ENCODE measurements at regions not wholly inside any gene's neighbourhood (a gene's known extent, or its start where the extent isn't known, plus 50 kb on each side); places are given as distances from the start of the nearest gene placed in this dataset.

DNA sequence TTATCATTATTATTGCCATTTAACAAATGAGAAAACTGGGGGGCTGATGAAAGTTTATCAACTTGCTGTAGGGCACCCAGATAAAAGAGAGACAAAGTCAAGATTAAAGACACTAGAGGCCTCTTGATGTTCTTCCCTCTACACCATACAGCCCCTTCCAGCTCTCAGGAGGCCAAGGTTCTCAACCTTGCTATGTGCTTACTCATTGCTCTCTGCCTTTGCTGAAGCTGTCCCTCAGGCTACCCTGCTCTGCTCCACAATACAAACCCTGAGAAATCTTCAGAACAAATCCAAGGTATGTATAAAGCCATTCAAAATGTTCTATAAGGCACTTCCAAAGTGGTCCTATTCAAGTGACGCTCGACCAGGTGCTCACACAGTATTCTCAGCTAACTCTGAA is 329.9 kb upstream of the TNP1 start:
- ATAC-seq (ENCODE audit: low FRiP score in 2 of 2), result no peak
- Histone ChIP-seq H3K4me1 (no peaks in the 10 kb centered on the region), H3K36me3 (no peaks in the 10 kb centered on the region), H3K4me3 (no peak overlapping the region), H3K27ac (no peak overlapping the region), H3K9me3 (no peaks in the 10 kb centered on the region), H3K27me3 (no peaks in the 10 kb centered on the region)
- 92 to 93% methylated on average over 2 of the region's 2 CpGs for WGBS, 2 donors
- no peak for TF ChIP-seq POLR2AphosphoS5 (IDR thresholded peaks at IDR 0.05)
- TF ChIP-seq POLR2A (IDR thresholded peaks at IDR 0.05), result no peak
- TF ChIP-seq, protein P1, sequence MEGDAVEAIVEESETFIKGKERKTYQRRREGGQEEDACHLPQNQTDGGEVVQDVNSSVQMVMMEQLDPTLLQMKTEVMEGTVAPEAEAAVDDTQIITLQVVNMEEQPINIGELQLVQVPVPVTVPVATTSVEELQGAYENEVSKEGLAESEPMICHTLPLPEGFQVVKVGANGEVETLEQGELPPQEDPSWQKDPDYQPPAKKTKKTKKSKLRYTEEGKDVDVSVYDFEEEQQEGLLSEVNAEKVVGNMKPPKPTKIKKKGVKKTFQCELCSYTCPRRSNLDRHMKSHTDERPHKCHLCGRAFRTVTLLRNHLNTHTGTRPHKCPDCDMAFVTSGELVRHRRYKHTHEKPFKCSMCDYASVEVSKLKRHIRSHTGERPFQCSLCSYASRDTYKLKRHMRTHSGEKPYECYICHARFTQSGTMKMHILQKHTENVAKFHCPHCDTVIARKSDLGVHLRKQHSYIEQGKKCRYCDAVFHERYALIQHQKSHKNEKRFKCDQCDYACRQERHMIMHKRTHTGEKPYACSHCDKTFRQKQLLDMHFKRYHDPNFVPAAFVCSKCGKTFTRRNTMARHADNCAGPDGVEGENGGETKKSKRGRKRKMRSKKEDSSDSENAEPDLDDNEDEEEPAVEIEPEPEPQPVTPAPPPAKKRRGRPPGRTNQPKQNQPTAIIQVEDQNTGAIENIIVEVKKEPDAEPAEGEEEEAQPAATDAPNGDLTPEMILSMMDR (IDR thresholded peaks at IDR 0.05), result no peak
- TF ChIP-seq EP300 (IDR thresholded peaks at IDR 0.05), result no peak
- no peak for DNase-seq

DNA sequence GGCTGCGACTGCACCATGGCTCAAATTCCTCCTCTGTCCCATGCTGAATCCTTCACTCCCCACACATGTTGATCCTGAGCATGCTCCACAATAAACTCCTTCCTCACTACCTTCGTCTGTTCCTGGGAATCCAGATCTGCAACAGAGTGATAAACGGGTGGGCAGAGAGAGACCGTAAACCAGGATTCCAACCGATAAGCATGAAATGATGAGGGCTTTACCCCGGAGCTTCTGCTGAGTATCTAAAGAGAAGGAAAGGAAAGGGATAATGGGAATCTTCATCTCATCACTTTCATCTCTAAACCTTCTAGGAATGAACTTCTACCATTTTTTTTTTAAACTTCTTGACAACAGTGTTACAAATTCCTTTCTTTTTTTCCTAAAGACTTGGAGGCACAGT is 329.3 kb upstream of the TNP1 start:
- WGBS, 2 donors, result 92 to 94% methylated on average over 6 of the region's 6 CpGs
- no peaks in the 10 kb centered on the region for H3K36me3 ChIP-seq
- no peak overlapping the region for H3K4me3 ChIP-seq
- no peak overlapping the region for H3K27ac ChIP-seq
- H3K27me3 ChIP-seq, result no peaks in the 10 kb centered on the region
- TF ChIP-seq EP300 (IDR thresholded peaks at IDR 0.05), result no peak
- TF ChIP-seq POLR2A (IDR thresholded peaks at IDR 0.05), result no peak
- TF ChIP-seq POLR2AphosphoS5 (IDR thresholded peaks at IDR 0.05), result no peak
- TF ChIP-seq, protein P1 (IDR thresholded peaks at IDR 0.05), result no peak
- ATAC-seq (ENCODE audit: low FRiP score in 2 of 2), result no peak
- H3K9me3 ChIP-seq, result no peaks in the 10 kb centered on the region
- no peak for DNase-seq
- no peaks in the 10 kb centered on the region for H3K4me1 ChIP-seq

DNA sequence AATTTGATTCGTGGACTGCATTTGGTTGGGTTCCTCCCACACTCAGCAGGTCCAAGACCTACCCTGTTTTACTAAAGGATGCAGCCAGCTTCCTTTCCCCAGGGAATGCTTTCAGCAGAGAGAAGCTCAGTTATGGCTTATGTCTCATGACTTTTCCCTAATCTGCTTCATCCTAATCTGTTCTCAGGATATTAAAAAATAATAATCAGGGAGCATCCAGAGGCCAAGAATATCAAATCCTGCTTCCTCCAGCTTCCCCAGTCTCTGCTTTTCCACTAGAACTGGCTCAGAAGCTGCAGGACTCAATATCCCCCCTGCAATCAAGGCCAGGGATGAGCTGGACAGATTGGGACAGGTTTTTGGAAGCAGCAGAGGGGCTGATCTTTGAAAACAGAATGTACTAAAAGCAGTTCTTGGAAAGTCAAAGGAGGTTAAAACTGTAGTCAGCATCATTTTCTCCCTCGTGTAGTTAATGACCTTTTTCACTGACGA is 326.9 kb upstream of the TNP1 start:
- DNase-seq (no peak), ATAC-seq (ENCODE audit: low FRiP score in 2 of 2) (peak in 1 of 2 donors; percentile 78)
- Histone ChIP-seq H3K36me3 (no peaks in the 10 kb centered on the region), H3K27ac (no peak overlapping the region), H3K4me3 (no peak overlapping the region), H3K4me1 (no peaks in the 10 kb centered on the region), H3K27me3 (no peaks in the 10 kb centered on the region), H3K9me3 (no peaks in the 10 kb centered on the region)
- 78 to 79% methylated on average over 3 of the region's 3 CpGs for WGBS, 2 donors
- TF ChIP-seq POLR2A (IDR thresholded peaks at IDR 0.05), result no peak
- no peak for TF ChIP-seq POLR2AphosphoS5 (IDR thresholded peaks at IDR 0.05)
- no peak for TF ChIP-seq EP300 (IDR thresholded peaks at IDR 0.05)
- TF ChIP-seq, protein P1 (IDR thresholded peaks at IDR 0.05), result no peak

DNA sequence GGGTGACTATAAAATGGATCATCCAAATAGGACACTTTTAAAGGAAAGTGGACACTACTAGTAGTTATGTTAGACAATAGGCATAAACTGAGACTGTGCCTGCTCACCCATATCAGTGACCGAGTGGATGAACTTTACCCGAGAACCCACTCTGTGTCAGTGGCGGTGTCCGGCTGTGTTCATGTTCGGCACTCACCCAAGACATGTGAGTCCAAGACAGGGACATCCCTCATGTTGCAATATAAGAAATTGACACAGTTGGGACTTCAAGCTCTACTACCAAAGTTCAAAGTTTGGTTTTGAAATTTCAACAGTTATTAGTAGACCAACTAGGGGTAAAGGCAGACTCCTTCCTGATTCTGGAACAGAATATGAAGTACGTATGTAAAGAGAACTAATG is 326.3 kb upstream of the TNP1 start:
- H3K4me1 ChIP-seq, result no peaks in the 10 kb centered on the region
- ATAC-seq (ENCODE audit: low FRiP score in 2 of 2), result peak in 1 of 2 donors; percentile 9

More for the DNA sequence above, 326.3 kb upstream of the TNP1 start:
- TF ChIP-seq, protein P1 (IDR thresholded peaks at IDR 0.05), result no peak
- TF ChIP-seq POLR2A (IDR thresholded peaks at IDR 0.05), result no peak
- no peak for TF ChIP-seq POLR2AphosphoS5 (IDR thresholded peaks at IDR 0.05)
- no peak for TF ChIP-seq EP300 (IDR thresholded peaks at IDR 0.05)
- Histone ChIP-seq H3K36me3 (no peaks in the 10 kb centered on the region), H3K27ac (no peak overlapping the region), H3K4me3 (no peak overlapping the region), H3K27me3 (no peaks in the 10 kb centered on the region), H3K9me3 (no peaks in the 10 kb centered on the region)
- 97 to 100% methylated on average over 6 of the region's 6 CpGs for WGBS, 2 donors
- DNase-seq, result no peak
